H1 (cell line): ENCODE measurements at regions not wholly inside any gene's neighbourhood (a gene's known extent, or its start where the extent isn't known, plus 50 kb on each side); places are given as distances from the start of the nearest gene placed in this dataset.

Experiments
- ATF2 ChIP-seq: IDR thresholded peaks from 2 replicates; pipeline ENCODE4 v1.6.1; 2012; ENCODE audit warnings: low read length, inconsistent platforms
- CHD7 ChIP-seq: fragments of 300-600 bp; sonication (generic); IDR thresholded peaks from 2 replicates; pipeline ENCODE4 v1.7.1; 2012; ENCODE audit warnings: low read length, moderate library complexity, mild to moderate bottlenecking, inconsistent platforms; ENCODE audit not compliant: insufficient replicate concordance

DNA sequence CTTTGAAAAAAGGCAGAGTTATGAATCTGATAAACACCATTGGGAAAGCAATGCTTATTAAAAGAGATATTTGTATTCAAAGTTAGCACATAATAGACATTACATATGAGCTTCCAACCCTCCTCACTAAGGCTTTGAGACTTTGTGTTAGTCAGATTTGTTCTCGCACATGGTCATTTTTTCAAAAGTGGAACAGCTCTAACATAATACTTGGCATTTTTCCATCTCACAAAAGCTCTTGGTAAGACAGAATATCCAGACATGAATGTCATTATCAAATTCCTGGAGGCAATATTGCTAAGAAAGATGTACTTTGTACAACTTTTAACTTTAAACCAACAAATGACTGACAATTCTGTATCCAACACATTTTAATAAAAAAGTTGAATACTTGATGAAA lies 292.4 kb upstream of the SMIM30 start (continued):
- TF ChIP-seq CHD7, result no peak
- no peak for TF ChIP-seq ATF2
